ENCODE measurements at regions not wholly inside any gene's neighbourhood (a gene's known extent, or its start where the extent isn't known, plus 50 kb on each side); places are given as distances from the start of the nearest gene placed in this dataset.
"Not testable (repeated sequence)": the region's sequence is repeated elsewhere in the genome, so short reads cannot be mapped to it uniquely, and the experiment has no call there.

- ATAC-seq: no peak
- TF ChIP-seq CSDC2 (CRISPR knock-in tag; IDR thresholded peaks at IDR 0.05) (no peak), OSR1 (CRISPR knock-in tag; IDR thresholded peaks at IDR 0.05) (no peak), ZFP30 (CRISPR knock-in tag; IDR thresholded peaks at IDR 0.05) (no peak), ISL1 (CRISPR knock-in tag; IDR thresholded peaks at IDR 0.05) (no peak), SNAI2 (CRISPR knock-in tag; IDR thresholded peaks at IDR 0.05) (no peak), ARNTL (CRISPR knock-in tag; IDR thresholded peaks at IDR 0.05; ENCODE audit: borderline replicate concordance, low read depth) (no peak), ZNF8 (CRISPR knock-in tag; IDR thresholded peaks at IDR 0.05) (no peak), ZFP3 (CRISPR knock-in tag; IDR thresholded peaks at IDR 0.05) (no peak), BACH2 (CRISPR knock-in tag; IDR thresholded peaks at IDR 0.05; ENCODE audit: borderline replicate concordance) (no peak), PPARA (CRISPR knock-in tag; IDR thresholded peaks at IDR 0.05; ENCODE audit: borderline replicate concordance) (no peak)
- TF ChIP-seq, protein P1, sequence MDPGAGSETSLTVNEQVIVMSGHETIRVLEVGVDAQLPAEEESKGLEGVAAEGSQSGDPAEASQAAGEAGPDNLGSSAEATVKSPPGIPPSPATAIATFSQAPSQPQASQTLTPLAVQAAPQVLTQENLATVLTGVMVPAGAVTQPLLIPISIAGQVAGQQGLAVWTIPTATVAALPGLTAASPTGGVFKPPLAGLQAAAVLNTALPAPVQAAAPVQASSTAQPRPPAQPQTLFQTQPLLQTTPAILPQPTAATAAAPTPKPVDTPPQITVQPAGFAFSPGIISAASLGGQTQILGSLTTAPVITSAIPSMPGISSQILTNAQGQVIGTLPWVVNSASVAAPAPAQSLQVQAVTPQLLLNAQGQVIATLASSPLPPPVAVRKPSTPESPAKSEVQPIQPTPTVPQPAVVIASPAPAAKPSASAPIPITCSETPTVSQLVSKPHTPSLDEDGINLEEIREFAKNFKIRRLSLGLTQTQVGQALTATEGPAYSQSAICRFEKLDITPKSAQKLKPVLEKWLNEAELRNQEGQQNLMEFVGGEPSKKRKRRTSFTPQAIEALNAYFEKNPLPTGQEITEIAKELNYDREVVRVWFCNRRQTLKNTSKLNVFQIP (CRISPR knock-in tag; IDR thresholded peaks at IDR 0.05; ENCODE audit: borderline replicate concordance, low read depth): no peak
These were observed 424.7 kb upstream of the FAM174A start for GRCh38 chr5:100110497-100110896.

GRCh38 chr5:100108883-100109282 is 426.3 kb upstream of the FAM174A start:
- ATAC-seq: no peak
- TF ChIP-seq ZNF70 (CRISPR knock-in tag; IDR thresholded peaks at IDR 0.05) (no peak), ZNF565 (CRISPR knock-in tag; conservative IDR thresholded peaks at IDR 0.05; ENCODE audit: low read depth) (no peak), CREB5 (CRISPR knock-in tag; IDR thresholded peaks at IDR 0.05; ENCODE audit: low read depth) (no peak), GLIS3 (CRISPR knock-in tag; IDR thresholded peaks at IDR 0.05) (no peak), ESRRG (CRISPR knock-in tag; IDR thresholded peaks at IDR 0.05) (no peak), ZFP30 (CRISPR knock-in tag; IDR thresholded peaks at IDR 0.05) (no peak)
- TF ChIP-seq, protein P2, sequence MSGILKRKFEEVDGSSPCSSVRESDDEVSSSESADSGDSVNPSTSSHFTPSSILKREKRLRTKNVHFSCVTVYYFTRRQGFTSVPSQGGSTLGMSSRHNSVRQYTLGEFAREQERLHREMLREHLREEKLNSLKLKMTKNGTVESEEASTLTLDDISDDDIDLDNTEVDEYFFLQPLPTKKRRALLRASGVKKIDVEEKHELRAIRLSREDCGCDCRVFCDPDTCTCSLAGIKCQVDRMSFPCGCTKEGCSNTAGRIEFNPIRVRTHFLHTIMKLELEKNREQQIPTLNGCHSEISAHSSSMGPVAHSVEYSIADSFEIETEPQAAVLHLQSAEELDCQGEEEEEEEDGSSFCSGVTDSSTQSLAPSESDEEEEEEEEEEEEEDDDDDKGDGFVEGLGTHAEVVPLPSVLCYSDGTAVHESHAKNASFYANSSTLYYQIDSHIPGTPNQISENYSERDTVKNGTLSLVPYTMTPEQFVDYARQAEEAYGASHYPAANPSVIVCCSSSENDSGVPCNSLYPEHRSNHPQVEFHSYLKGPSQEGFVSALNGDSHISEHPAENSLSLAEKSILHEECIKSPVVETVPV (CRISPR knock-in tag; IDR thresholded peaks at IDR 0.05): no peak
- TF ChIP-seq, protein P1 (CRISPR knock-in tag; IDR thresholded peaks at IDR 0.05; ENCODE audit: borderline replicate concordance, low read depth): no peak

GRCh38 chr5:100103592-100104119 is 431.5 kb upstream of the FAM174A start:
- not testable (repeated sequence) for ATAC-seq

GRCh38 chr5:100101466-100101865 is 433.7 kb upstream of the FAM174A start:
- not testable (repeated sequence) for ATAC-seq

DNA sequence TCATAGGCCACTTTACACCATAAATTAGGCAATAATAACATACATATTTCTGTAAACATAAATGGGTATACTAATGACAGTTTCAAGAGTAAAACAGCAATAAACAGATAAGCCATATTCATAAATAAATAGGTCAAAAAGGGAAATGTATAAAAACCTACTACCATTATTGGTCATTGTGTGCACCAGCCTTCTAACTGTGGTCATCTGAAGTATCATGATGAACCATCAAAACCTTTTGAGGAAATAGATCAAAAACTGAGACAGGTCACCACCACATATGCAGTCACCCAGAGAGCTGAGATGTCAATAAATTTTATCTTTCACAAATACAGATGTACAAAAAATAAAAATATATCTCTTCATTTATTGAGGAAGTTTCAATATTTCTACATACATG is 438.8 kb upstream of the FAM174A start:
- not testable (repeated sequence) for ATAC-seq

- ATAC-seq: not testable (repeated sequence)
These were observed 454.5 kb upstream of the FAM174A start for GRCh38 chr5:100080703-100081102.

DNA sequence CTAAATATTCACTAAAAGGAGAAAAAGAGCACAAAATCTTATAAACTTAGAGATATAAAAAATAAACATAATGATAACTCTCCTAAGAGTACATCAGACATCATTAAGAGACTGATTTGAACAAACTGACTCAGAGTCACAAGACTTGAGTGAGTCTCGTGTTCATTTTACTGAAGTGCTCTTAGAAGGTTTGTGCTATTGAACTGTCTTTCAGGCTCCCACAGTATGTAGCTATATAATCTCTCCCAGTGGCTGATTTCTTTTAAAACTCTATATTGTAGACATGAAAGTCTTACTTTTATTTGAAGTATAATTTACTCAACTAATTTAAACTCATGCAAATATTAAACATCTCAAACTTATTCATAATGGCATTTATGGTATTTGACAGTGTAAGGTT is 456.0 kb upstream of the FAM174A start:
- not testable (repeated sequence) for ATAC-seq

GRCh38 chr5:100066020-100066419 is 469.2 kb upstream of the FAM174A start:
- ATAC-seq: not testable (repeated sequence)

All from SK-N-SH treated with all-trans-retinoic acid at 6 μM for 48 hours (cell line).